Endothelial cell of umbilical vein (primary cell): ENCODE measurements at regions not wholly inside any gene's neighbourhood (a gene's known extent, or its start where the extent isn't known, plus 50 kb on each side); places are given as distances from the start of the nearest gene placed in this dataset.

Experiments used
- BruUV-seq: library from RNA; stranded (reverse); fragments of 400-500 nt; replicated peaks from 2 replicates; lab custom pipeline; 2021; lab: Mats Ljungman, UMichigan
- CTCF ChIA-PET: fragments of 300-600, 350-600 bp; sonication (Branson Sonifier 250); formaldehyde crosslinking; loops from one replicate; lab custom pipeline; 2021; ENCODE audit warnings: antibody characterized with exemption, inconsistent platforms; lab: Charles Lee
- POLR2A ChIA-PET: fragments of 300-600, 350-600 bp; sonication (Branson Sonifier 250); formaldehyde crosslinking; loops from one replicate; lab custom pipeline; 2021; ENCODE audit warnings: antibody characterized with exemption, inconsistent platforms; lab: Charles Lee
- DNase-seq: peaks from one replicate; pipeline ENCODE4 v3.0.0-alpha.2; 2011; ENCODE audit warnings: low read depth, low spot score
- FAIRE-seq: peaks from 2 replicates; lab custom pipeline; 2011; peaks lifted over from hg19 to GRCh38; lab: Jason Lieb, UNC
- H2AFZ ChIP-seq: 2 replicates; pipeline ENCODE4 v1.6.0; 2012; ENCODE audit warnings: low read depth, low read length, control low read depth, inconsistent platforms
- H3K27ac ChIP-seq: 2 replicates; pipeline ENCODE4 v1.5.1; 2011; ENCODE audit warnings: low read depth, mild to moderate bottlenecking, control low read depth, low read length, moderate library complexity; ENCODE audit not compliant: insufficient read depth
- H3K27me3 ChIP-seq, 2 experiments: 2 replicates each; pipeline versions ENCODE4 v1.6.0 to v1.6.1; 2011; ENCODE audit warnings: low read length in 2 of 2, mixed read lengths in 1 of 2; ENCODE audit not compliant: control insufficient read depth in 2 of 2, insufficient read depth in 2 of 2
- H3K36me3 ChIP-seq, 2 experiments: 2 replicates in 1 of 2; 3 replicates in 1 of 2; pipeline ENCODE4 v1.5.1; 2011; ENCODE audit warnings: low read length in 2 of 2, mild to moderate bottlenecking in 1 of 2, moderate library complexity in 1 of 2; ENCODE audit not compliant: control insufficient read depth in 2 of 2, insufficient read depth in 2 of 2; ENCODE audit errors: extremely low read depth in 1 of 2
- H3K4me1 ChIP-seq: 3 replicates; pipeline ENCODE4 v1.5.1; 2011; ENCODE audit warnings: mild to moderate bottlenecking, low read length; ENCODE audit not compliant: control insufficient read depth, insufficient read depth; ENCODE audit errors: extremely low read depth
- H3K4me2 ChIP-seq: 2 replicates; pipeline ENCODE4 v1.6.1; 2011; ENCODE audit warnings: low read length, control low read depth, mixed read lengths; ENCODE audit not compliant: insufficient read depth
- H3K4me3 ChIP-seq, 3 experiments: fragments of 200-600 bp in 1 of 3; sonication (generic), shearing (Covaris generic) in 1 of 3; replicated peaks in 1 of 3; 2 replicates each; pipeline ENCODE4 v1.5.1; 2011 to 2016; ENCODE audit warnings: control low read depth in 3 of 3, low read length in 3 of 3, mild to moderate bottlenecking in 2 of 3, inconsistent platforms in 1 of 3, low read depth in 1 of 3, moderate library complexity in 1 of 3; ENCODE audit not compliant: insufficient read depth in 1 of 3
- H3K79me2 ChIP-seq: 2 replicates; pipeline ENCODE4 v1.6.0; 2012; ENCODE audit warnings: low read length, inconsistent platforms; ENCODE audit not compliant: control insufficient read depth, insufficient read depth
- H3K9ac ChIP-seq: replicated peaks from 2 replicates; pipeline ENCODE3; 2011; ENCODE audit warnings: low read length, control low read depth; ENCODE audit not compliant: insufficient read depth; ENCODE audit errors: extremely low read depth
- H3K9me1 ChIP-seq: replicated peaks from 3 replicates; pipeline ENCODE4 v1.6.0; 2011; ENCODE audit warnings: mild to moderate bottlenecking, low read length; ENCODE audit not compliant: control insufficient read depth, insufficient read depth; ENCODE audit errors: extremely low read depth
- H3K9me3 ChIP-seq: replicated peaks from 2 replicates; pipeline ENCODE4 v1.5.1; 2012; ENCODE audit warnings: low read length, inconsistent platforms; ENCODE audit not compliant: control insufficient read depth, insufficient read depth
- H4K20me1 ChIP-seq: replicated peaks from 2 replicates; pipeline ENCODE3; 2011; ENCODE audit warnings: mild to moderate bottlenecking, low read length; ENCODE audit not compliant: control insufficient read depth, insufficient read depth; ENCODE audit errors: extremely low read depth
- EZH2 ChIP-seq: IDR thresholded peaks from 2 replicates; pipeline ENCODE4 v1.6.1; 2012; ENCODE audit warnings: borderline replicate concordance, low read depth, mild to moderate bottlenecking, moderate library complexity, low read length, inconsistent platforms; ENCODE audit not compliant: severe bottlenecking
- FOS ChIP-seq: IDR thresholded peaks from 2 replicates; pipeline ENCODE4 v1.6.1; 2011; ENCODE audit warnings: mild to moderate bottlenecking, low read length, moderate library complexity, borderline replicate concordance; ENCODE audit not compliant: insufficient read depth
- GATA2 ChIP-seq: IDR thresholded peaks from 2 replicates; pipeline ENCODE4 v1.7.0; 2011; ENCODE audit warnings: low read depth, mild to moderate bottlenecking, moderate library complexity, mixed read lengths, low read length; ENCODE audit not compliant: insufficient read length, insufficient read depth
- JUN ChIP-seq: IDR thresholded peaks from 2 replicates; pipeline ENCODE4 v1.6.1; 2011; ENCODE audit warnings: borderline replicate concordance, low read depth; ENCODE audit not compliant: insufficient read length, insufficient read depth
- MAX ChIP-seq: IDR thresholded peaks from 2 replicates; pipeline ENCODE4 v1.6.1; 2011; ENCODE audit not compliant: insufficient read depth, insufficient read length
- MYC ChIP-seq: IDR thresholded peaks from one replicate; pipeline ENCODE4 v1.6.1; 2011; ENCODE audit warnings: mild to moderate bottlenecking, low read depth, low read length
- POLR2A ChIP-seq: IDR thresholded peaks from 2 replicates; pipeline ENCODE4 v1.6.1; 2012; ENCODE audit warnings: low read depth, mild to moderate bottlenecking, control low read depth, low read length
- POLR2AphosphoS5 ChIP-seq: IDR thresholded peaks from 2 replicates; pipeline ENCODE4 v1.6.1; 2012; ENCODE audit warnings: low read depth, mild to moderate bottlenecking, control low read depth, low read length, moderate library complexity; ENCODE audit not compliant: insufficient read depth
- dilution Hi-C: fragments of 300-500 bp; cut with MboI; formaldehyde crosslinking; loops from one replicate; pipeline ENCODE4 v1.15.0; 2019; ENCODE audit warnings: low sequenced_read_pairs; ENCODE audit not compliant: extremely low pct_ligation_motif_present
- intact Hi-C: fragments of 100-400 bp; cut with micrococcal nuclease; formaldehyde crosslinking; loops from one replicate; pipeline ENCODE4 v1.10.0; 2022
- TF ChIP-seq, protein P1 (sequence below), 2 donors: IDR thresholded peaks; 1 replicate in 1 of 2; 2 replicates in 1 of 2; pipeline ENCODE4 v1.5.1; 2011; ENCODE audit warnings: low read length in 2 of 2, mild to moderate bottlenecking in 2 of 2, moderate library complexity in 2 of 2, control low read depth in 1 of 2, inconsistent platforms in 1 of 2, low read depth in 1 of 2; ENCODE audit not compliant: insufficient read depth in 1 of 2; ENCODE audit errors: extremely low read depth in 1 of 2

DNA sequence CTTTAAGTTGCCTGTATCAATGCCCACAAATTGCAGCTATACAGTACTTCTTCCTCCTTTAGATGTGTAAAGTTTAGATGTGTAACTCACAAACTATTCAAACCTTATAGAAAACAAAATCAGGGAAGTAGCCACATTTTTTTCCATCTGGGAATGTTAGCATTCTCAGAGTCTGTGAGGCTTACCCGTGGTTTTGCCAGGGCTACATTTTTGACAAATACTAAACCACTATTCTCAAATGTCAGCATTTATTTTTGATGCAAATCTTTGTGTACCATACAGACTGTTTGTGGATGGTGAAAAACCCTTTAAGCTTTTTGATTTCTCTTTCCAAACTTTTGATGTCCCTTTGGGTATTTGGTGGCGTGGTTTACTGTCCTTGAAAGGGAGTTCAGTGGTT is 216.4 kb downstream of the POSTN start:
- Histone ChIP-seq H3K4me1 (no peaks in the 10 kb centered on the region), H3K9me3 (no peaks in the 10 kb centered on the region), H3K79me2 (no peaks in the 10 kb centered on the region), H4K20me1 (no peaks in the 10 kb centered on the region), H3K27me3 (peaks cover 0 to 2% of the 10 kb centered on the region in 2 experiments), H3K36me3 (no peaks in the 10 kb centered on the region), H3K4me3 (no peak overlapping the region), H2AFZ (no peak overlapping the region), H3K4me2 (no peak overlapping the region), H3K9ac (no peak overlapping the region), H3K27ac (no peak overlapping the region), H3K9me1 (no peaks in the 10 kb centered on the region)
- ChIA-PET CTCF (no interaction called here), POLR2A (no interaction called here)
- intact Hi-C loops: no loop called here
- dilution Hi-C loops: no loop called here
- FAIRE-seq (no peak), DNase-seq (no peak)
- BruUV-seq: no TSS peak
- no peak for TF ChIP-seq JUN
- TF ChIP-seq POLR2AphosphoS5: no peak
- TF ChIP-seq MAX: no peak
- no peak for TF ChIP-seq EZH2
- TF ChIP-seq, protein P1, sequence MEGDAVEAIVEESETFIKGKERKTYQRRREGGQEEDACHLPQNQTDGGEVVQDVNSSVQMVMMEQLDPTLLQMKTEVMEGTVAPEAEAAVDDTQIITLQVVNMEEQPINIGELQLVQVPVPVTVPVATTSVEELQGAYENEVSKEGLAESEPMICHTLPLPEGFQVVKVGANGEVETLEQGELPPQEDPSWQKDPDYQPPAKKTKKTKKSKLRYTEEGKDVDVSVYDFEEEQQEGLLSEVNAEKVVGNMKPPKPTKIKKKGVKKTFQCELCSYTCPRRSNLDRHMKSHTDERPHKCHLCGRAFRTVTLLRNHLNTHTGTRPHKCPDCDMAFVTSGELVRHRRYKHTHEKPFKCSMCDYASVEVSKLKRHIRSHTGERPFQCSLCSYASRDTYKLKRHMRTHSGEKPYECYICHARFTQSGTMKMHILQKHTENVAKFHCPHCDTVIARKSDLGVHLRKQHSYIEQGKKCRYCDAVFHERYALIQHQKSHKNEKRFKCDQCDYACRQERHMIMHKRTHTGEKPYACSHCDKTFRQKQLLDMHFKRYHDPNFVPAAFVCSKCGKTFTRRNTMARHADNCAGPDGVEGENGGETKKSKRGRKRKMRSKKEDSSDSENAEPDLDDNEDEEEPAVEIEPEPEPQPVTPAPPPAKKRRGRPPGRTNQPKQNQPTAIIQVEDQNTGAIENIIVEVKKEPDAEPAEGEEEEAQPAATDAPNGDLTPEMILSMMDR (IDR thresholded peaks at IDR 0.05; ENCODE audit: extremely low read depth in 1 of 2, insufficient read depth in 1 of 2, low read depth in 1 of 2, low read length in 2 of 2): no peak
- no peak for TF ChIP-seq MYC
- no peak for TF ChIP-seq GATA2
- TF ChIP-seq POLR2A: no peak
- no peak for TF ChIP-seq FOS
